ENCODE measurements at regions not wholly inside any gene's neighbourhood (a gene's known extent, or its start where the extent isn't known, plus 50 kb on each side); places are given as distances from the start of the nearest gene placed in this dataset.
"Not testable (repeated sequence)": the region's sequence is repeated elsewhere in the genome, so short reads cannot be mapped to it uniquely, and the experiment has no call there.

GRCh38 chr6:79399499-79399898 lies 137.7 kb downstream of the LCA5 start:
- no peaks in the 10 kb centered on the region for H3K79me2 ChIP-seq (ENCODE audit: low read depth)
- POLR2A ChIA-PET (ENCODE audit: unreplicated experiment), result no interaction called here
- H3K27ac ChIP-seq, result no peak overlapping the region
- DNase-seq, result no peak
- no peaks in the 10 kb centered on the region for H3K36me3 ChIP-seq (ENCODE audit: low read depth)
- no TSS peak for BruUV-seq (replicated peaks)
- no peak overlapping the region for H3K4me2 ChIP-seq
- H4K20me1 ChIP-seq (ENCODE audit: insufficient read depth), result no peaks in the 10 kb centered on the region
- no peaks in the 10 kb centered on the region for H3K4me1 ChIP-seq (replicated peaks; ENCODE audit: insufficient read depth)
- H3K4me3 ChIP-seq, result no peak overlapping the region
- intact Hi-C loops (cut with micrococcal nuclease; ENCODE audit: unreplicated experiment), result no loop called here
- no peaks in the 10 kb centered on the region for H3K9me3 ChIP-seq (ENCODE audit: insufficient read depth, low read depth)
- TF ChIP-seq EZH2 (IDR thresholded peaks at IDR 0.05; ENCODE audit: low read depth) (no peak), CTCF (conservative IDR thresholded peaks at IDR 0.05) (no peak)
- CTCF ChIA-PET, result no interaction called here
- H2AFZ ChIP-seq, result no peak overlapping the region
- no peaks in the 10 kb centered on the region for H3K9me2 ChIP-seq (ENCODE audit: insufficient read depth)
- H3K27me3 ChIP-seq (ENCODE audit: insufficient read depth, low read depth), result no peaks in the 10 kb centered on the region
- no peaks in the 10 kb centered on the region for H3F3A ChIP-seq (ENCODE audit: insufficient read depth, low read depth)

DNA sequence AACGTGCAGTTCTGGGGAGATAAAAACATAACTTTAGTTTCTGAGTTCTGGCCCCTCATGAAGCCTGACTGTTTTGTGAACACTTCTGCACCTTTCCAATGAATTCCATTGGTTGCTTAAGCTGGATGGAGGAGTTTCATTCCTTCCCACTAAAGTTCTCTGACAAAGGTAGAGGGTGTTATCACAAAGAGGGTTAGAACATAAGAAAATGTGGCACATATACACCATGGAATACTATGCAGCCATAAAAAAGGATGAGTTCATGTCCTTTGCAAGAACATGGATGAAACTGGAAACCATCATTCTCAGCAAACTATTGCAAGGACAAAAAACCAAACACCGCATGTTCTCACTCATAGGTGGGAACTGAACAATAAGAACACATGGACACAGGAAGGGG lies 138.6 kb downstream of the LCA5 start:
- H3K36me3 ChIP-seq (ENCODE audit: low read depth); CTCF ChIA-PET; H4K20me1 ChIP-seq (ENCODE audit: insufficient read depth); H3K4me2 ChIP-seq; H2AFZ ChIP-seq; H3K9me2 ChIP-seq (ENCODE audit: insufficient read depth); H3F3A ChIP-seq (ENCODE audit: insufficient read depth, low read depth); H3K79me2 ChIP-seq (ENCODE audit: low read depth); intact Hi-C loops (cut with micrococcal nuclease; ENCODE audit: unreplicated experiment); H3K4me1 ChIP-seq (replicated peaks; ENCODE audit: insufficient read depth); H3K27me3 ChIP-seq (ENCODE audit: insufficient read depth, low read depth); DNase-seq; BruUV-seq (replicated peaks); H3K4me3 ChIP-seq; H3K27ac ChIP-seq; H3K9me3 ChIP-seq (ENCODE audit: insufficient read depth, low read depth); POLR2A ChIA-PET (ENCODE audit: unreplicated experiment): not testable (repeated sequence)

DNA sequence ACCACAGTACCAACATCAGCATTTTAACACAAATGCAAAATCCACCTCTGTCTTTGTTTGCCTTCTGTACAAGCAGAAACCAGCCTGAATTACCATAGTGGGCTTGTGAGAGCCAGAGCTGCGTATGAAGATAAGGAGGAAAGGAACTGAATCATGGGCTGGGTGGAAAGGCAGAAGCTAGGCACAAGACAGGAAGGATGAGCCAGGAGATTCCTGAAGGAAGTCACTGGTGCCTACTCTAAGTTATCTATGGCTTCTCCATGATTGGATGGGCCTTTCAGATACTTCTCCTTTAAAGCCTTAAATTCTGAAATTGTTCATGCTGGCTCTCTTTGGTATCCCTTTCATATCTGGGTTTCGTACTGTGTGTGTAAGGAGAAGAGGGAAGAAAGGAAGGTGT lies 140.6 kb downstream of the LCA5 start:
- no peaks in the 10 kb centered on the region for H3K36me3 ChIP-seq (ENCODE audit: low read depth)
- no peak for DNase-seq
- no peaks in the 10 kb centered on the region for H3K4me1 ChIP-seq (replicated peaks; ENCODE audit: insufficient read depth)
- no peaks in the 10 kb centered on the region for H3K9me3 ChIP-seq (ENCODE audit: insufficient read depth, low read depth)
- H2AFZ ChIP-seq, result no peak overlapping the region
- intact Hi-C loops (cut with micrococcal nuclease; ENCODE audit: unreplicated experiment), result no loop called here
- H4K20me1 ChIP-seq (ENCODE audit: insufficient read depth), result no peaks in the 10 kb centered on the region
- no peaks in the 10 kb centered on the region for H3K27me3 ChIP-seq (ENCODE audit: insufficient read depth, low read depth)
- no peak overlapping the region for H3K27ac ChIP-seq
- BruUV-seq (replicated peaks), result no TSS peak
- POLR2A ChIA-PET (ENCODE audit: unreplicated experiment), result no interaction called here
- no peak overlapping the region for H3K4me3 ChIP-seq
- no peaks in the 10 kb centered on the region for H3K79me2 ChIP-seq (ENCODE audit: low read depth)
- no peak overlapping the region for H3K4me2 ChIP-seq
- no peak for TF ChIP-seq CTCF (conservative IDR thresholded peaks at IDR 0.05)
- TF ChIP-seq EZH2 (IDR thresholded peaks at IDR 0.05; ENCODE audit: low read depth), result no peak
- H3F3A ChIP-seq (ENCODE audit: insufficient read depth, low read depth), result no peaks in the 10 kb centered on the region
- CTCF ChIA-PET, result no interaction called here
- no peaks in the 10 kb centered on the region for H3K9me2 ChIP-seq (ENCODE audit: insufficient read depth)

- Histone ChIP-seq H3K4me1 (replicated peaks; ENCODE audit: insufficient read depth) (no peaks in the 10 kb centered on the region), H3K9me3 (ENCODE audit: insufficient read depth, low read depth) (no peaks in the 10 kb centered on the region), H4K20me1 (ENCODE audit: insufficient read depth) (no peaks in the 10 kb centered on the region), H3K4me3 (no peak overlapping the region), H3K27ac (no peak overlapping the region), H3K27me3 (ENCODE audit: insufficient read depth, low read depth) (no peaks in the 10 kb centered on the region), H3K79me2 (ENCODE audit: low read depth) (no peaks in the 10 kb centered on the region), H3F3A (ENCODE audit: insufficient read depth, low read depth) (no peaks in the 10 kb centered on the region), H3K9me2 (ENCODE audit: insufficient read depth) (no peaks in the 10 kb centered on the region), H2AFZ (no peak overlapping the region), H3K36me3 (ENCODE audit: low read depth) (no peaks in the 10 kb centered on the region), H3K4me2 (no peak overlapping the region)
- ChIA-PET CTCF (no interaction called here), POLR2A (ENCODE audit: unreplicated experiment) (no interaction called here)
- intact Hi-C loops (cut with micrococcal nuclease; ENCODE audit: unreplicated experiment), result no loop called here
- BruUV-seq (replicated peaks), result no TSS peak
- TF ChIP-seq EZH2 (IDR thresholded peaks at IDR 0.05; ENCODE audit: low read depth) (no peak), CTCF (conservative IDR thresholded peaks at IDR 0.05) (no peak)
- no peak for DNase-seq
Observed at GRCh38 chr6:79394690-79395089, 142.5 kb downstream of the LCA5 start.

All from PC-9 (cell line).